Activated CD4-positive, alpha-beta T cell treated with anti-CD3 and anti-CD28 coated beads, Interleukin-2, amount 10 ng/mL, durations not matched to agents 7 days and 5 days (primary cell): ENCODE measurements at regions not wholly inside any gene's neighbourhood (a gene's known extent, or its start where the extent isn't known, plus 50 kb on each side); places are given as distances from the start of the nearest gene placed in this dataset.
A peak's percentile ranks its signal among the peaks of the same experiment; 100 is the strongest.
"Not testable (repeated sequence)": the region's sequence is repeated elsewhere in the genome, so short reads cannot be mapped to it uniquely, and the experiment has no call there.

Source experiments
- CTCF ChIA-PET: fragments of 350-600 bp; sonication (Branson Sonifier 250); formaldehyde crosslinking; loops from one replicate; lab custom pipeline; 2021; ENCODE audit warnings: antibody characterized with exemption; lab: Charles Lee
- POLR2A ChIA-PET: fragments of 350-600 bp; sonication (Branson Sonifier 250); formaldehyde crosslinking; loops from one replicate; lab custom pipeline; 2021; ENCODE audit warnings: antibody characterized with exemption; lab: Charles Lee
- DNase-seq: peaks from one replicate; pipeline ENCODE4 v3.0.0-alpha.2; 2020
- H3K27ac Mint-ChIP-seq: one replicate; pipeline ENCODE4 v1.8.0; 2021; ENCODE audit warnings: mild to moderate bottlenecking, moderate library complexity, mixed read lengths
- H3K27me3 Mint-ChIP-seq: one replicate; pipeline ENCODE4 v1.8.0; 2021; ENCODE audit warnings: mixed read lengths
- H3K36me3 Mint-ChIP-seq: one replicate; pipeline ENCODE4 v1.8.0; 2021; ENCODE audit warnings: low read depth, mixed read lengths
- H3K4me1 Mint-ChIP-seq: one replicate; pipeline ENCODE4 v1.8.0; 2021; ENCODE audit warnings: mixed read lengths
- H3K4me3 Mint-ChIP-seq: one replicate; pipeline ENCODE4 v1.8.0; 2021; ENCODE audit warnings: mild to moderate bottlenecking, moderate library complexity, mixed read lengths
- H3K9me3 Mint-ChIP-seq: one replicate; pipeline ENCODE4 v1.8.0; 2021; ENCODE audit warnings: mixed read lengths

DNA sequence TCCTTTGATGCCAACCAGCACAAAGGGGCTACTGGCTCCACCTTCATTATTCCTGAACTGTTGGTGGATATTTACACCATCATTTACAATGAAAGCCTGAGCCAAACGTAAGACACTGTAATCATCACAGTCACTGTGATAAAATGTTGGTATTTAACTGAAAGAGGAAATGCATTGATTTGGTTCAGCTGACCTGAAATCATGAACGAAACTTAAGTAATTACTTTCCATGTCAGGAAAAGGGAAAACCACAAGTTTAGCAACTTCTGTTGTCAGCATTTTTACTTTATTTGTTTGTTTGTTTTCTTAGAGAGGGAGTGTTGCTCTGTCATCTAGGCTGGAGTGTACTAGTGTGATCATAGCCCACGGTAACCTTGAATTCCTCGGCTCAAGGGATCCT, 247.8 kb upstream of the FAM47A start:
- Mint-ChIP-seq H3K36me3 (no peaks in the 10 kb centered on the region), H3K27ac (no peak overlapping the region), H3K4me3 (no peak overlapping the region), H3K9me3 (no peaks in the 10 kb centered on the region), H3K27me3 (no peaks in the 10 kb centered on the region), H3K4me1 (no peaks in the 10 kb centered on the region)
- no peak for DNase-seq
- CTCF ChIA-PET, result no interaction called here
- POLR2A ChIA-PET, result no interaction called here

DNA sequence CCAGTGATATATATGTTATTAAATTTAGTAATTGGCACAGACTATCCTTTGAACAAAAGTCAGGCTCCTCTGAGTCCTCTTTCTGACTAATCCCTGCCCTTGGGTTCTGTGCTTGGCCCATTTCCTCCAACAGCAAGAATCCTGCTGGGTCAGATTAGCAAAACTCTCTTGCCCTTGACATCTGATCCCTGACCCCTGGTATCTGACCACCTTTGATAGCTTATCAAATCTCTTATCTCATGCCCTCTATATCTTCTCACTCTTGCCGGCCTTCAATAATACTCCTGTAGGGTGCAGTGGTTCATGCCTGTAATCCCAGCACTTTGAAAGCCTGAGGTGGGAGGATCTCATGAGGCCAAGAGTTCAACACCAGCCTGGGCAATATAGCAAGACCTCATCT, 245.5 kb upstream of the FAM47A start:
- Mint-ChIP-seq H3K4me1 (no peaks in the 10 kb centered on the region), H3K36me3 (no peaks in the 10 kb centered on the region), H3K27ac (no peak overlapping the region), H3K9me3 (no peaks in the 10 kb centered on the region), H3K4me3 (no peak overlapping the region), H3K27me3 (no peaks in the 10 kb centered on the region)
- POLR2A ChIA-PET, result no interaction called here
- DNase-seq, result no peak
- CTCF ChIA-PET, result no interaction called here

DNA sequence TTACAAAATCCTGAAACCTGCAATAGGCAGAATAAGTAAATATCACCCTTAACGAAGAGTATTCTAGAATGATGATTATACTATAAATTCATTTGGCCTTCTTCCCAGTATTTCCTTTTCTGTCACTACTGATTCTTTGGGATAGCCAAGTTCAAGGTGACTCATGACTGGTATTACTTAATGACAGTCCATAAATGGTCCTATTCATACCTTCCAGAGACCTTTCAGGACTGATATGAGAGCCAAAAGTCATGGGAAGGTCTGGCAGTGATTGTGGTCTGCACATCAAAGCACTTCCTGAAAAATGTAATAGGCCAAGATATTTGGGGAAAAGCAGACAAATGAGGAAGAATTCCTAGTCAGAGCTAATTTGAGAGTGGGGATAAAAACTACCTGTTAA, 239.6 kb upstream of the FAM47A start:
- H3K36me3 Mint-ChIP-seq, result no peaks in the 10 kb centered on the region
- no peaks in the 10 kb centered on the region for H3K27me3 Mint-ChIP-seq
- H3K9me3 Mint-ChIP-seq, result no peaks in the 10 kb centered on the region
- CTCF ChIA-PET, result no interaction called here
- DNase-seq, result no peak
- POLR2A ChIA-PET, result no interaction called here
- H3K4me3 Mint-ChIP-seq, result no peak overlapping the region
- H3K4me1 Mint-ChIP-seq, result no peaks in the 10 kb centered on the region
- no peak overlapping the region for H3K27ac Mint-ChIP-seq

DNA sequence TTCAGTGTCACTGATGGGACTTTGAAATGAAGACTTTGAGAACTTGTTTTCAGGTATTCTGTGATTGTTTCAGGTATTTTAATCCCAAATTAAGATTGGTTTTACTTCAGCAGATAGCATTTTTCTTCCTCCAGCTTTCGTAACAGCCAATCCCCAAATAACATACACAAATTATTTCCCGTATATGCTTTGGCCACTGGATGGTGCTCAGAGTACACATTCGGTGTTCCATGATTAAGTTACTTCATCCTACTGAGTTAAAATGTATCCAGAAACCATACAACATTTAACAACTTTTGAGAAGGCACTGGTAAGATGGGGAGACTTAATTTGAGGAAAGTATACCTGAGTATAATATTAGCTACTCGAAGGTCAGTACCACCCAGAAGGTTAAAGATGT, 233.4 kb upstream of the FAM47A start:
- Mint-ChIP-seq H3K27ac (no peak overlapping the region), H3K4me3 (no peak overlapping the region), H3K9me3 (no peaks in the 10 kb centered on the region), H3K36me3 (no peaks in the 10 kb centered on the region), H3K27me3 (no peaks in the 10 kb centered on the region), H3K4me1 (no peaks in the 10 kb centered on the region)
- ChIA-PET POLR2A (no interaction called here), CTCF (no interaction called here)
- no peak for DNase-seq

- H3K27me3 Mint-ChIP-seq, result no peaks in the 10 kb centered on the region
- POLR2A ChIA-PET, result no interaction called here
- no peaks in the 10 kb centered on the region for H3K9me3 Mint-ChIP-seq
Observed at GRCh38 chrX:34350561-34351335, 218.6 kb upstream of the FAM47A start.

DNA sequence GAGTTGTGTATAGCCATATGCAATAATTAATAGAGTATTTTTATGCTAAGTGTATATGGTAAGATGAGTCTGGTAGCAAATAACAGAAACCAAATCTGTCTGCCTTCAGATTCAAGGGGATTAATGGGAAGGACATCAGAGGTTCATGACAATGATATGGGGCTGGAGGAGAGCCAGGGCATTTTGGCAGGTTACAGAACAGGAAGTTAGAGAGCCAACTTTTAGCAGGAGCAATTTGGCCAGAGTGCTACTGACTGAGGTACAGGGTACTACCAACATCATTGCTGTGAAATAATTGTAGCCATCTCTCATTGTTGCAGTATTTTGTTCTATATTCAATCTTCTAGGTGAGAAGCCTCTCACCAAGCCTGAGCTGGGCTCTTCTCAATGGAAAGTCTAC, 210.9 kb upstream of the FAM47A start:
- H3K27me3 Mint-ChIP-seq, result no peaks in the 10 kb centered on the region
- ChIA-PET POLR2A (no interaction called here), CTCF (no interaction called here)
- no peaks in the 10 kb centered on the region for H3K36me3 Mint-ChIP-seq
- no peaks in the 10 kb centered on the region for H3K4me1 Mint-ChIP-seq
- no peak overlapping the region for H3K27ac Mint-ChIP-seq
- no peaks in the 10 kb centered on the region for H3K9me3 Mint-ChIP-seq
- no peak for DNase-seq
- H3K4me3 Mint-ChIP-seq, result no peak overlapping the region

More at GRCh38 chrX:34350561-34351335, 218.6 kb upstream of the FAM47A start:
- Mint-ChIP-seq H3K4me3 (no peak overlapping the region), H3K27ac (no peak overlapping the region), H3K36me3 (no peaks in the 10 kb centered on the region), H3K4me1 (no peaks in the 10 kb centered on the region)
- DNase-seq, result no peak
- CTCF ChIA-PET, result no interaction called here

GRCh38 chrX:34341814-34342213, 209.7 kb upstream of the FAM47A start:
- no peak overlapping the region for H3K27ac Mint-ChIP-seq
- H3K4me1 Mint-ChIP-seq, result no peaks in the 10 kb centered on the region
- POLR2A ChIA-PET, result no interaction called here
- no peaks in the 10 kb centered on the region for H3K36me3 Mint-ChIP-seq
- no peak overlapping the region for H3K4me3 Mint-ChIP-seq
- no peak for DNase-seq
- CTCF ChIA-PET, result no interaction called here
- H3K9me3 Mint-ChIP-seq, result peaks cover 1% of the 10 kb centered on the region
- no peaks in the 10 kb centered on the region for H3K27me3 Mint-ChIP-seq

DNA sequence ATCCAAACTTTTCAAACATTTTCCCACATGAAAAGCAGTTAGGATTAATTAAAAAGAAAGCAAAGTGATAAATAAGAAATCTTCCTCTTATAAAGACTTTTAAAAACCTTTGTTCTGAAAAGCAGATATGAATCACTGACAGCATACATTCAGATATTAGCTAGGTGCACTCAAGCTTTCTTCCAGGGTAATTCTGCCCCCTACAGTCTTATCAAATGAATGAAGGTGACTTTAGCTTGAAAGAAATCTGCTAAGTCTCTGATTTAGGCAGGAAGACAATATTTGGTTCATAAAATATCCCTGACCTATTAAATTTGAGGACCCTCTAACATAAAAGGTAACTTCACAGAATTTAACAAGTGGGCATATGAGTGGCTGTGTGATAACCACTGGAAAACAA, 209.1 kb upstream of the FAM47A start:
- ChIA-PET CTCF (no interaction called here), POLR2A (no interaction called here)
- Mint-ChIP-seq H3K27ac (no peak overlapping the region), H3K36me3 (no peaks in the 10 kb centered on the region), H3K4me1 (no peaks in the 10 kb centered on the region), H3K9me3 (peaks cover 6% of the 10 kb centered on the region), H3K27me3 (no peaks in the 10 kb centered on the region), H3K4me3 (no peak overlapping the region)
- no peak for DNase-seq

DNA sequence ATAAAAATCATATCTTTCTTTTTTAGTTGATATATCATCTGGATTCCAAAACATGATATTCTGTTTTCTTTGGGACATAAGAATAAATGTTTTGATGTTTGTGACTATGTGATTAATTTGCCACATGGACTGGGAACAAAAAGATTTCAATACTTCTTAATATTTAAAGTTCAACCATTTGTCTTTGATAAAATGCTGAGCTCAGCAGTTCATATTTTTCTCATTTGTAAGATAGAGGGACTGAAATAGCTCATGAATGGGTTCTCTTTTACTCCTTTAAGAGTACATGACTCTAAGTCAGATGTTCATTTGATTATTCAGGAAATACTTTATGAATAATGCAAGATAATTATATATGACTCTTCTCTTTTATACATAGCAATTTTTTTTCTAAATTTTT, 205.9 kb upstream of the FAM47A start:
- Mint-ChIP-seq H3K27ac (no peak overlapping the region), H3K36me3 (no peaks in the 10 kb centered on the region), H3K27me3 (no peaks in the 10 kb centered on the region), H3K9me3 (peaks cover 6% of the 10 kb centered on the region), H3K4me3 (no peak overlapping the region), H3K4me1 (no peaks in the 10 kb centered on the region)
- POLR2A ChIA-PET, result no interaction called here
- CTCF ChIA-PET, result no interaction called here
- no peak for DNase-seq

GRCh38 chrX:34335376-34335775, 203.3 kb upstream of the FAM47A start:
- DNase-seq, CTCF ChIA-PET, H3K27ac Mint-ChIP-seq, POLR2A ChIA-PET, H3K4me3 Mint-ChIP-seq, H3K9me3 Mint-ChIP-seq, H3K27me3 Mint-ChIP-seq, H3K4me1 Mint-ChIP-seq, H3K36me3 Mint-ChIP-seq: not testable (repeated sequence)

DNA sequence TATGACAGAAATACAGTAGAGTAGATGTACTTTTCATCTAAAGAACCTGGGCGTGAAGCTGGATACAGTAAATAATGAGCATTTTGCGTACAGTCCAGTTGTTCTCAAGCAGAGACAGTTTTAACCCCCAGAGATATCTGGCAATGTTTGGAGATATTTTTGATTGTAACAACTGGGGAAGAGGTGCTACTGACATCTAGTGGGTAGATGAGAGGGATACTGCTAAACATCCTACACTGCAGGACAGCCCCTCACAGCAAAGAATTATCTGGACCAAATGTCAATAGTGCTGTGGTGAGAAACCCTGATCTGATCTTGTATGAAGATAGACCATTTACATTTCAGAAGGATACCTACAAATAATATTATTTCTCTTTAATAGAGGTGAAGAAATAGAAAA, 200.2 kb upstream of the FAM47A start:
- no peak overlapping the region for H3K27ac Mint-ChIP-seq
- H3K4me1 Mint-ChIP-seq, result no peaks in the 10 kb centered on the region
- CTCF ChIA-PET, result no interaction called here
- no peak for DNase-seq
- H3K27me3 Mint-ChIP-seq, result no peaks in the 10 kb centered on the region
- peaks cover 6% of the 10 kb centered on the region for H3K9me3 Mint-ChIP-seq
- no peaks in the 10 kb centered on the region for H3K36me3 Mint-ChIP-seq
- no peak overlapping the region for H3K4me3 Mint-ChIP-seq
- POLR2A ChIA-PET, result no interaction called here

DNA sequence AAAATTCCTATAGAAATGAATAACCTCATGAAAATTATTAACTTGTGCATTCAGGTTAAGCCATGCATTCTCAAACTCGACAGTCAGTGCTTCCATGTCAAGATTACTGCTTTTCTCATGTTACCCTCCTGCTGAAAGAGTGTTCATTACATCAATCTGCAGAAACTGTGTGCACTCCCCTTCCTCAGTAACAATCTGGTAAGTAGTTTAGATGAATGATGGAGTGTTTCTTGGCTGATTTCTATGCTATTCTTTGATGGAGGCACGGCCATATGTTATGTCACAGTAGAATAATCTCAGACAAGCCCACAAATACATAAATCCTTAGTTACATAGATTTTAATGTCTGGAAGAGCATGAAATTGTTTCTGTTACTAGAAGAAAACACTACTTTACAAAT, 193.3 kb upstream of the FAM47A start:
- Mint-ChIP-seq H3K27me3 (no peaks in the 10 kb centered on the region), H3K27ac (no peak overlapping the region), H3K36me3 (no peaks in the 10 kb centered on the region), H3K9me3 (no peaks in the 10 kb centered on the region), H3K4me1 (no peaks in the 10 kb centered on the region), H3K4me3 (no peak overlapping the region)
- CTCF ChIA-PET, result no interaction called here
- no peak for DNase-seq
- POLR2A ChIA-PET, result no interaction called here

GRCh38 chrX:34320424-34320823, 188.3 kb upstream of the FAM47A start:
- POLR2A ChIA-PET, H3K27me3 Mint-ChIP-seq, DNase-seq, H3K36me3 Mint-ChIP-seq, H3K9me3 Mint-ChIP-seq, H3K27ac Mint-ChIP-seq, CTCF ChIA-PET, H3K4me3 Mint-ChIP-seq, H3K4me1 Mint-ChIP-seq: not testable (repeated sequence)

DNA sequence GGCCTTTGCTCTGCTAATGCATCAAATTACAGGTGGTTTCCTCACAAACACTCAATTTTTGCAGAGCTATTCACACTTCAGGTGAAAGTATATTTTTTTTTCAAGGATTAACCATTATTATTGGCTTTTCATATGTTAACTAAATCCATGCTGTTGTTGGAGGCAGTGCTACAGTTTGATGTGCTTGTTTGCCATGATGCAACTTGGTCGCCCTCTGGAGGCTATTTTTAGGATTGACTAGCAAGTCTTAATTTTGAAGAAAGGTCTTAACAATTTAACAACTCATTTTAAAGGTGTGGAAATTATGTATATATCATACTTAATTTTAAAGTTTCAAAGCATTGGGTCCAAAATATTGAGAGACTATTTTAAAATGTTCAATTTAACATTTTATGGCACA, 168.8 kb upstream of the FAM47A start:
- POLR2A ChIA-PET, result no interaction called here
- H3K9me3 Mint-ChIP-seq, result no peaks in the 10 kb centered on the region
- no peak overlapping the region for H3K27ac Mint-ChIP-seq
- H3K36me3 Mint-ChIP-seq, result no peaks in the 10 kb centered on the region
- CTCF ChIA-PET, result no interaction called here
- peak; percentile 12 for DNase-seq
- no peaks in the 10 kb centered on the region for H3K27me3 Mint-ChIP-seq
- H3K4me3 Mint-ChIP-seq, result no peak overlapping the region
- H3K4me1 Mint-ChIP-seq, result no peaks in the 10 kb centered on the region
